ENCODE measurements at regions not wholly inside any gene's neighbourhood (a gene's known extent, or its start where the extent isn't known, plus 50 kb on each side); places are given as distances from the start of the nearest gene placed in this dataset.

DNA sequence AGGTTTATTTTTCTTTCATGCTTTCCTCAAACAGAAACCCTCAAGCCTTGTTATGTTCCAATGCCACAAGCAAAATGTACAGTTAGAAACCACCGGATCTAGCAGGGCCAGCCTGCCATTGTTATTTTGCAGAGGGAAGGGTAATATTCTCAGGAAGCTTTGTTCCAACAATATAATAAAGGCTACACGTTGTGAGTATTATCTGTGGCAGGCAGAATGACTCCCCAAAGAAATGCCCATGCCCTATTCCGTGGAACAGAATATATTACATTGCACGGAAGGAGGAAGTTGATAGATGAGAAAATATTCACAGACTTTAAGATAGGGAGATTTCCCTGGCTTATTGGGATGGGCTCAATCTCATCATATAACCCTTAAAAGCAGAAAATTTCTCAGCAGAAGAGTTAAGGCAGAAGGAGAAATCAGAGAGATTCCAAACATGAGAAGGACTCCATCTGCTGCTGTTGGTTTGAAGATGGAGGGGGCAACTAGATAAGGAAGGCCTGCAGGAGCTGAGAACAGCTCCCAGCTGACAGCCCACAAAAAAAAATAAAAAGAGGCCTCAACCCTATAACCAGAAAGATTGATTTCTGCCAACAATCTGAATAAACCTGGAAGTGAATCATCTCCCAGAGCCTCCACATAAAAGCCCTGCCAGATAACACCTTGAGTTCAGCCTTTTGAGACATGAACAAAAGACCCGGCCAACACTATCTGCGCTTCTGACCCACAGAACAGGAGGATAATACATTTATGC is 466.6 kb downstream of the LPIN1 start:
- no peak for ATAC-seq

DNA sequence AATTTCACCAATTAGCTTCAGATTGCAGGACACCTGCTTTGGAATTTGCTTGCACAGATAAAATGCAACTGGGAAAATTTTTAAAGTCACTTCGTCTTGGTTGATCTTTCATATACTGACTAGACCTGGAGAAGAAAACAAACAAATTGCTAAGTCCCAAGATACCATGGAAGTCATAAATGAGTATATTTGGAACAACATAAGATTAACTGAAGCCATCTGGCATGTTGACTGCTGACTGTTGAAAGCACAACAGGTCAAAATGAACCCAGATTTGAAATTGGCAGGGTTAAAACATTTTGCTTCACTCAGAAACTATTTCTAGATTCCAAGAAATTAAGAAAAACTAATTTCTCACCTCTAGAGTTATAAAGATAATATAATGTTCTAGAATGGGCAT is 470.7 kb downstream of the LPIN1 start:
- no peak for ATAC-seq

- ATAC-seq = no peak
Measured at GRCh38 chr2:12219761-12220160, 473.3 kb downstream of the LPIN1 start.

GRCh38 chr2:12221584-12221983 is 475.2 kb downstream of the LPIN1 start:
- no peak for ATAC-seq

GRCh38 chr2:12222554-12222953 is 476.1 kb downstream of the LPIN1 start:
- ATAC-seq = no peak

GRCh38 chr2:12223732-12224131 is 477.3 kb downstream of the LPIN1 start:
- ATAC-seq = no peak

- no peak for ATAC-seq
Measured at GRCh38 chr2:12226653-12227052, 480.2 kb downstream of the LPIN1 start.

DNA sequence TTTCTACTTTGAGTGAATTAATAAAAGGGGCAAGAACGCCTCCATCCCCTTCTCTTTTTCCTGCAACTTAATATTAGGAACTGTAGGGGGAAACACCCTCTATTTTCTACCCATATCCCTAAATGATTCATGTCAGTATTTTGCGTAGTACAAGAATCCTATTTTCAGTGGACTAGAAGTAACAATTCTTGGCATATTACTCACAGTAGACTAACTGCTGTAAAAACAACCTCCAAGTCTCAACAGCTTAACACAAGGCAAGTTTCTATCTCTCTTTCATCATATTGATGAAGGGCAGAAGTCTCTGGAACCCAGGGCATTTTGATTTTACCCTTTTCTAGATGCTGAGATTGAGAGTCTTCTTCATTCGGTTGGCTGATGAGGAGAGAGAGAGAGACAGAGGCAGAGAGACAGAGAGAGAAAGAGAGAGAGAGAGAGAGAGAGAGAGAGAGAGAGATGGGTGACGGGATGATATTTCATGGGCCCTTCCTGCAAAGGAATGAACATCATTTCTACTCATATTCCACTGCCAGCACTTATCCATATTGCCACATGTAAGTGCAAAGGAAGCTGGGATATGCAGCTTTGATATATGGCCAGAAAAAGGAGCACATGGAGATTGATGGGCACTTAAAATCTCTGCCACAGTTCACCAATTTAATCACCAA is 481.6 kb downstream of the LPIN1 start:
- no peak for ATAC-seq

GRCh38 chr2:12231288-12231687 is 484.9 kb downstream of the LPIN1 start:
- no peak for ATAC-seq

- no peak for ATAC-seq
Measured at GRCh38 chr2:12232876-12233275, 483.9 kb upstream of the TRIB2 start.

- ATAC-seq = no peak
Measured at GRCh38 chr2:12236136-12236844, 480.4 kb upstream of the TRIB2 start.

DNA sequence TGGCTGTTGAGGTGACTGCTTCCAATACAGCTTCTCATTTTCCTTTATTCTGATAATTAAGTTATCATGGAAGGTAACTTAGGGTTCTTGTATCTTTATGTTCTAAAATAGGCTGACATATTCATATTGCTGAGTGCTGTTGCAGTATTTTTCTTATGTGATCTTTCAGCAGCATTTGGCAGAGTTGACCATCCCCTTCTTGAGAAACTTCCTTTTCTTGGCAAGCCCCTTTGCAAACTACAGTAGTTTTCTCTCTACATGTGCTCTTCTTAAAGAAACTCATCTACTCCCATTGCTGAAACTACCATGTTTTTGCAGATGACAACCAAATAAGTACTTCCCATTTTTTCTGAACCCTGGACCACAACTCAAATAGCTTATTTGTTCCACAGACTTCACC is 476.5 kb upstream of the TRIB2 start:
- ATAC-seq = no peak

DNA sequence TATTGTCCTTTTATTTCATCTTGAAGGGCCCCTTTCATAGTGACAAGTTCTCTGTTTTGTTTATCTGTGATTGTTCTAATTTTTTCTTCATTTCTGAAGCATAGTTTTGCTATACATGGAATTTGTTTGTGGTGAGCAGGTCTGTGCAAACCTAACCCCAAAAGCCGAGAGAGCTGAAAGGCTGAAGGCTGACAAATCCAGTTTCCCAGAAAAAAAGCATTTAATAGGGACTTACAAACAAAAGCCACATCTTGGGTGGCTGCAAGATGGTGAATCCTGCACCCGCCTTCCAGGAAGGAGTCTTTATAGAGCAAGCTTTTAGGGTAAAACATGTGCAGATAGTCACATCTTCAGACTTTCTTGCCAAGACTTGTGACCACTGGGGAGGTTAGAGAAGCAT is 473.4 kb upstream of the TRIB2 start:
- ATAC-seq = no peak

GRCh38 chr2:12244070-12244469 is 472.7 kb upstream of the TRIB2 start:
- no peak for ATAC-seq

GRCh38 chr2:12251121-12251520 is 465.6 kb upstream of the TRIB2 start:
- no peak for ATAC-seq

- no peak for ATAC-seq
Measured at GRCh38 chr2:12251749-12252148, 465.0 kb upstream of the TRIB2 start.

- ATAC-seq = no peak
Measured at GRCh38 chr2:12253167-12253778, 463.5 kb upstream of the TRIB2 start.

DNA sequence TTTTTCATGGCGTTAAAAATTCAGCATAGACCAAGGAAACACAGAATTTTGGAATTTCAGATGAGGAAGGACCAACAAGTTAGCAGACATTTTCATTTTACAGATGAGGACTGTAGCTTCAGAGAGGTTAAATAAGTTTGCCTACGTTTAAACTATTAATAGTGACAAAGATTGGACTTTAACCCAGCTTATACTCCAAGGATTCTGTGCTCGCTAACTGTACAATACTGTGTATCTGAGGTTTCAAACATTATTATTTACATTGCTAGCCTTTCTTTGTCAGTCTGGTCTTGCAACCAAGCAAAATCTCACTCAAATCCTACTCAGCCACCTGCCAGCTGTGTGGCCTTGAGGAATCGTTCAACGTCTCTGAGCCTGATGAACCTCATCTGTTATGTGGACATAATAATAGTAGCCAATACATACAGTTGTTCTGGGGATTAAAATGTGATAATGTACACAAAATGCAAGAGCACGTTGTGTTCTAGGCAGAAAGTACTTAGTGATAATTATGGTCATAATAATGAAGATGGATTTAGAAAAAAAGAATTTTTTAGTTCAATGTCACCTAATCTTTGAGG is 462.4 kb upstream of the TRIB2 start:
- ATAC-seq = no peak

GRCh38 chr2:12256206-12256605 is 460.5 kb upstream of the TRIB2 start:
- no peak for ATAC-seq

DNA sequence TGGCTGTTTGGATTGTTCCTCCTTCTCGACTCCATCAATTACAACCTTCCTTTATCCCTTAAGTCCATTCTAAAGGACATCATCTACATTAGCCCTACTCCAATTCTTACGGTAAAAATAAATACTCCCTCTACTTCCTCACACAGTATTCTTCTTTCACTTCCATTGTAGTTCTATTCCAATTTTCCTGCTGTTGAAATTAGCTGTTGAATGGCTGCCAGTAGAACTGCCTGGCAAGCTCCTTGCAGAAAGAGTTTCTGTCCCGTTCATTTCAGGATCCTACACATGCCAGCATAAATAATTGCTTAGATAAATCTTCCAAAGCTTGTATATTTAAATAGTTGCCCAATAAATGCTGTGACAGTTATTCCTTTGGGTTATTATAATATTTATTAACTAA is 459.3 kb upstream of the TRIB2 start:
- no peak for ATAC-seq

DNA sequence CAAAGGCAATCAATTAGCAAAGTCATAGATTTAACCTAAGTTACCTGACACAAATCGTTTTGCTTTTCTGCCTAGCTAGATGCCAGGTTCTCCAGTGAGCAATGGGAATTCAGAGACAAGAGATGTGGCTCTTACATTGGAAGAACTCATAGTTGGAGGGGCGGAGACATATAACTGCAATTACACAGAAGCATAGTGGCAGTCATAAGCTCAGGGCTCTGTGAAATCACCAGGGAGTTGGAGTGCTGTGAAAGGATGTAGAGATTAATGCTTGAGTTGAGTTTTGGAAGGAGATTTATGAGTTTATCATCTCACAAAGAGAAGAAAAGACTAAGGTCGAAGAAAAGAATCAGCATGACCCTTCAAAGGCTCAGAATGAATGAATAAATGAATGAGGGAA is 457.2 kb upstream of the TRIB2 start:
- no peak for ATAC-seq

GRCh38 chr2:12261986-12262680 is 454.6 kb upstream of the TRIB2 start:
- ATAC-seq = no peak
